ENCODE measurements at regions not wholly inside any gene's neighbourhood (a gene's known extent, or its start where the extent isn't known, plus 50 kb on each side); places are given as distances from the start of the nearest gene placed in this dataset.

- in situ Hi-C loops (cut with HindIII; ENCODE audit: low pct_ligation_motif_present, low sequenced_read_pairs), result no loop called here
- Histone ChIP-seq H3K36me3 (replicated peaks) (no peaks in the 10 kb centered on the region), H3K27ac (no peak overlapping the region), H3K4me3 (ENCODE audit: low read depth, low read length) (no peak overlapping the region), H3K27me3 (replicated peaks) (no peaks in the 10 kb centered on the region)
- TF ChIP-seq CTCF (IDR thresholded peaks at IDR 0.05; ENCODE audit: low read depth, low read length, missing control alignments), result no peak
- no peak for DNase-seq
Observed at GRCh38 chr12:69130064-69130463, 109.3 kb upstream of the CPSF6 start.

GRCh38 chr12:69131077-69131476, 108.3 kb upstream of the CPSF6 start:
- no peak for TF ChIP-seq CTCF (IDR thresholded peaks at IDR 0.05; ENCODE audit: low read depth, low read length, missing control alignments)

GRCh38 chr12:69136931-69137613, 102.3 kb upstream of the CPSF6 start:
- no peak for DNase-seq
- no peak overlapping the region for H3K27ac ChIP-seq
- H3K36me3 ChIP-seq (replicated peaks), result no peaks in the 10 kb centered on the region
- no peaks in the 10 kb centered on the region for H3K27me3 ChIP-seq (replicated peaks)
- in situ Hi-C loops (cut with HindIII; ENCODE audit: low pct_ligation_motif_present, low sequenced_read_pairs), result no loop called here
- no peak for TF ChIP-seq CTCF (IDR thresholded peaks at IDR 0.05; ENCODE audit: low read depth, low read length, missing control alignments)
- no peak overlapping the region for H3K4me3 ChIP-seq (ENCODE audit: low read depth, low read length)

More at GRCh38 chr12:69131077-69131476, 108.3 kb upstream of the CPSF6 start:
- H3K36me3 ChIP-seq (replicated peaks), result no peaks in the 10 kb centered on the region
- H3K4me3 ChIP-seq (ENCODE audit: low read depth, low read length), result no peak overlapping the region
- H3K27ac ChIP-seq, result no peak overlapping the region
- in situ Hi-C loops (cut with HindIII; ENCODE audit: low pct_ligation_motif_present, low sequenced_read_pairs), result no loop called here
- H3K27me3 ChIP-seq (replicated peaks), result no peaks in the 10 kb centered on the region
- no peak for DNase-seq

- H3K4me3 ChIP-seq (ENCODE audit: low read depth, low read length), result no peak overlapping the region
- in situ Hi-C loops (cut with HindIII; ENCODE audit: low pct_ligation_motif_present, low sequenced_read_pairs), result no loop called here
- no peaks in the 10 kb centered on the region for H3K36me3 ChIP-seq (replicated peaks)
- no peaks in the 10 kb centered on the region for H3K27me3 ChIP-seq (replicated peaks)
- no peak overlapping the region for H3K27ac ChIP-seq
- DNase-seq, result no peak
- TF ChIP-seq CTCF (IDR thresholded peaks at IDR 0.05; ENCODE audit: low read depth, low read length, missing control alignments), result no peak
Observed at GRCh38 chr12:69141074-69141473, 98.3 kb upstream of the CPSF6 start.

- H3K4me3 ChIP-seq (ENCODE audit: low read depth, low read length), result no peak overlapping the region
- H3K36me3 ChIP-seq (replicated peaks), result no peaks in the 10 kb centered on the region
- no peak for TF ChIP-seq CTCF (IDR thresholded peaks at IDR 0.05; ENCODE audit: low read depth, low read length, missing control alignments)
- in situ Hi-C loops (cut with HindIII; ENCODE audit: low pct_ligation_motif_present, low sequenced_read_pairs), result no loop called here
- no peaks in the 10 kb centered on the region for H3K27me3 ChIP-seq (replicated peaks)
- no peak overlapping the region for H3K27ac ChIP-seq
- no peak for DNase-seq
Observed at GRCh38 chr12:69149270-69149669, 90.1 kb upstream of the CPSF6 start.

Data from brain microvascular endothelial cell (primary cell).